Esophagus (tissue), 2 donors: ENCODE measurements at regions not wholly inside any gene's neighbourhood (a gene's known extent, or its start where the extent isn't known, plus 50 kb on each side); places are given as distances from the start of the nearest gene placed in this dataset.
"Not testable (repeated sequence)": the region's sequence is repeated elsewhere in the genome, so short reads cannot be mapped to it uniquely, and the experiment has no call there.

Experiments
- H3K27ac ChIP-seq, 2 donors: one replicate each; pipeline ENCODE4 v1.5.1; 2013; ENCODE audit warnings: low read depth in 2 of 2, mild to moderate bottlenecking in 2 of 2, inconsistent platforms in 1 of 2, low read length in 1 of 2, moderate library complexity in 1 of 2
- H3K27me3 ChIP-seq, 2 donors: one replicate each; pipeline ENCODE4 v1.6.1; 2013; ENCODE audit warnings: low read length in 2 of 2, control low read depth in 1 of 2, mild to moderate bottlenecking in 1 of 2; ENCODE audit not compliant: insufficient read depth in 2 of 2, control insufficient read depth in 1 of 2
- H3K36me3 ChIP-seq, 2 donors: one replicate each; pipeline ENCODE4 v1.6.1; 2013; ENCODE audit warnings: low read length in 1 of 2; ENCODE audit not compliant: control insufficient read depth in 2 of 2, insufficient read depth in 2 of 2
- H3K4me1 ChIP-seq, 2 donors: one replicate each; pipeline ENCODE4 v1.6.1; 2013; ENCODE audit warnings: low read length in 1 of 2; ENCODE audit not compliant: control insufficient read depth in 2 of 2, insufficient read depth in 2 of 2
- H3K4me3 ChIP-seq, 2 donors: one replicate each; pipeline ENCODE4 v1.5.1; 2013; ENCODE audit warnings: low read length in 2 of 2, mild to moderate bottlenecking in 2 of 2, low read depth in 1 of 2, moderate library complexity in 1 of 2
- H3K9me3 ChIP-seq, 2 donors: one replicate each; pipeline ENCODE4 v1.6.1; 2013; ENCODE audit warnings: mild to moderate bottlenecking in 2 of 2, low read depth in 1 of 2, low read length in 1 of 2, moderate library complexity in 1 of 2; ENCODE audit not compliant: control insufficient read depth in 2 of 2, insufficient read depth in 1 of 2
- WGBS, 2 donors: extraction: QIAGEN DNeasy Blood & Tissue Kit; methylation state at CpG; one replicate each; pipeline ENCODE4 v1.1.7; 2013; 5-methylcytosine and 5-hydroxymethylcytosine counted together
- donor health status: healthy with polysubstance abuse.
- donor health status: Bipolar disorder and iron deficiency.

- no peak overlapping the region for H3K4me3 ChIP-seq
- H3K9me3 ChIP-seq = no peaks in the 10 kb centered on the region
- no peaks in the 10 kb centered on the region for H3K4me1 ChIP-seq
- no peaks in the 10 kb centered on the region for H3K27me3 ChIP-seq
- H3K27ac ChIP-seq = no peak overlapping the region
- WGBS, 2 donors = 57 to 71% methylated on average over 3 of the region's 3 CpGs
- no peaks in the 10 kb centered on the region for H3K36me3 ChIP-seq
Measured at GRCh38 chr12:91721023-91721422, 424.6 kb downstream of the BTG1 start.

- Histone ChIP-seq H3K4me1 (no peaks in the 10 kb centered on the region), H3K27ac (no peak overlapping the region), H3K36me3 (no peaks in the 10 kb centered on the region), H3K27me3 (no peaks in the 10 kb centered on the region), H3K4me3 (no peak overlapping the region), H3K9me3 (no peaks in the 10 kb centered on the region)
- 96% methylated on average over 2 of the region's 2 CpGs for WGBS, 2 donors
Measured at GRCh38 chr12:91718326-91718725, 427.3 kb downstream of the BTG1 start.

- 82 to 83% methylated on average over 3 of the region's 3 CpGs for WGBS, 2 donors
- H3K4me3 ChIP-seq = no peak overlapping the region
- no peaks in the 10 kb centered on the region for H3K27me3 ChIP-seq
- no peaks in the 10 kb centered on the region for H3K4me1 ChIP-seq
- H3K9me3 ChIP-seq = no peaks in the 10 kb centered on the region
- H3K27ac ChIP-seq = no peak overlapping the region
- H3K36me3 ChIP-seq = no peaks in the 10 kb centered on the region
Measured at GRCh38 chr12:91717804-91718203, 427.8 kb downstream of the BTG1 start.

DNA sequence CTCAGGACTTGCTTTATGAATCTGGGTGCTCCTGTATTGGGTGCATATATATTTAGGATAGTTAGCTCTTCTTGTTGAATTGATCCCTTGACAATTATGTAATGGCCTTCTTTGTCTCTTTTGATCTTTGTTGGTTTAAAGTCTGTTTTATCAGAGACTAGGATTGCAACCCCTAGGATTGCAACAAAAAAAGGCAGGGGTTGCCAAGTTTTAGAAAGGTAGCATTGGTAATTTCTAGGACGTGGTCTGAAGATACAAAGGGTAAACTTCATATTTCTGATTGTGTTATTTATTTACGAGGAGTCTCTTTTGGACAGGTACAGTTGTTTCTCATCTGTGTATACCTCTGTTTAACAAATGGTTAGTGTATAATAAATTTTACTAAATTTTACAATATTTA is 433.7 kb downstream of the BTG1 start:
- WGBS, 2 donors = 80 to 91% methylated on average over 2 of the region's 2 CpGs
- H3K4me3 ChIP-seq, H3K9me3 ChIP-seq, H3K36me3 ChIP-seq, H3K27me3 ChIP-seq, H3K27ac ChIP-seq, H3K4me1 ChIP-seq: not testable (repeated sequence)

- Histone ChIP-seq H3K27me3 (no peaks in the 10 kb centered on the region), H3K36me3 (no peaks in the 10 kb centered on the region), H3K4me3 (no peak overlapping the region), H3K4me1 (no peaks in the 10 kb centered on the region), H3K9me3 (no peaks in the 10 kb centered on the region), H3K27ac (no peak overlapping the region)
- 43 to 67% methylated on average over 1 of the region's 1 CpG for WGBS, 2 donors
Measured at GRCh38 chr12:91706466-91706865, 439.2 kb downstream of the BTG1 start.

DNA sequence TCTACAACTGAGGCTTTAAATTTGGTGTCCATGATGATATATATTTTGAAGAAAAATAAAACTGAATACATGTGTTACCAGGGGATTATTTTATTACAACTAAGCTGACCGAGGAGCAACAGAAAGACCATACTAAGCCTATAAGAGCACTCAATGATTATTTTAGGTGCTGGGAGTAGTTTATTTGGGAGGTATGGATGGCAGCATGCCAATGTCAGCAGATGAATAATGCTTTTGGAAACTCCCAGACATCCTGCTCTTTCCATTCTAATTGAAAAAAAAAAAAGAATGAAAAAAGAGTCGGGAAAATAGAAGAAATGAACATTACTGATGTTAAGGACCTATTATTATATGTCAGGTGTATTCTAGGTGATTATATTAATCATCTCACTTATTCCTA is 441.2 kb downstream of the BTG1 start:
- Histone ChIP-seq H3K36me3 (no peaks in the 10 kb centered on the region), H3K9me3 (no peaks in the 10 kb centered on the region), H3K27ac (no peak overlapping the region), H3K4me3 (no peak overlapping the region), H3K4me1 (no peaks in the 10 kb centered on the region), H3K27me3 (no peaks in the 10 kb centered on the region)
- 32 to 53% methylated on average over 2 of the region's 2 CpGs for WGBS, 2 donors

DNA sequence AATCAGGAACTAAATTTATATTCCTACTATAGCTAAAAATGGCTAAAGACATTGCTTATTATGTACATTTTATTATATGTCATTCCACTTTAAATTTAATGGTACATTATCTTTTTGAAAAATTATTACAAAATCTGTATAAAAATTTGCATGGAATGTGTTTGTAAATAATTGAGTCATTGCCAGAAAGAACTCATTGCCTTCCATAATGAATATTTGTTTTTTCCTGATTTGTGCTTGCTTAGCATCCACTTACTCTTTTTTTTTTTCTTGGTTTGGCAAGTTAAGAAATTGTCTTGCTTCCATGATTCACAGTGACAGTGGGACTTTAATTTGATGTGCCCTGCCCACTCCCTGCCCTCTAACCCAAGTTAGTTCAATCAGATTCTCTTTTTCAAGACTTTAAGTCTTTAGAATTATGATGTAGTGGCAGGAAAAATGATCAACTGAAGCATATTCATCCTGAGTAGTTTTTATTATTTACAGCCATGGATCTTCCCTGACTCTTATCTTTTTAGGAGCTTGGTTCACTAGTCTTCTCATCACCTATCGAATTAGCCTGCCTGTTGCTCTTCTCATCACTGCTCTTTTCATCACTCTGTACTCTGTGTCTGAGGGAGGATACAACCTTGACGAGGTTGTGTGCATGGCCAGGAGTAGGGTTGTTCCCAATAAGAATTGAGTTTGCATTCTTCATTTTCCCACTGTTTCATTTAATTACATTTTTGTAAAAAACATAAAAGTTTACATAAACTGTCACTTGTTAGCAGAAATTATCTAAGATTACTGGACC is 442.0 kb downstream of the BTG1 start:
- Histone ChIP-seq H3K9me3 (no peaks in the 10 kb centered on the region), H3K4me1 (no peaks in the 10 kb centered on the region), H3K27me3 (no peaks in the 10 kb centered on the region), H3K36me3 (no peaks in the 10 kb centered on the region), H3K27ac (no peak overlapping the region), H3K4me3 (no peak overlapping the region)
- WGBS, 2 donors = 90% methylated on average over 2 of the region's 2 CpGs

GRCh38 chr12:91702843-91703425 is 442.7 kb downstream of the BTG1 start:
- Histone ChIP-seq H3K27ac (no peak overlapping the region), H3K4me1 (no peaks in the 10 kb centered on the region), H3K27me3 (no peaks in the 10 kb centered on the region), H3K9me3 (no peaks in the 10 kb centered on the region), H3K4me3 (no peak overlapping the region), H3K36me3 (no peaks in the 10 kb centered on the region)
- 42 to 51% methylated on average over 3 of the region's 3 CpGs for WGBS, 2 donors

DNA sequence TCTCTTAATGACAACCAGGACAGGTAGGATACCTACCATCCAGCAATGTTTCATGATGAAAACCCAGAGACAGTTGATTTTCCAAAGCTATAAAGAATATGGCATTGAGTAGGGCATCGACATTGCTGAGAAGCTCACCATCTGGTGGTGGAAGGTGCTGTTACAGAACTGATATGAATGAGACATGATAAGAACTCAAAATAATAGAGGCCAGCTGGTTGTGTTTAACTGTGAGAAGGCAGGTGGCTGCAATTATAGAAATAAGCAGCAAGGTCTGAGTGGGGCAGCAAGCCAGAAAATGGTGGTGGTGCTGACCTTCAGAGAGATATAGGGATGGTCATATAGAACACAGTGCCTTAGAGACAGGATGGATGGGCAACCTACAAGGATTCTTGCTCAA is 449.7 kb downstream of the BTG1 start:
- Histone ChIP-seq H3K27ac (no peak overlapping the region), H3K4me1 (no peaks in the 10 kb centered on the region), H3K9me3 (no peaks in the 10 kb centered on the region), H3K4me3 (no peak overlapping the region), H3K27me3 (no peaks in the 10 kb centered on the region), H3K36me3 (no peaks in the 10 kb centered on the region)
- WGBS, 2 donors = 86 to 90% methylated on average over 1 of the region's 1 CpG

GRCh38 chr12:91695406-91695805 is 450.2 kb downstream of the BTG1 start:
- H3K4me1 ChIP-seq, H3K36me3 ChIP-seq, H3K4me3 ChIP-seq, H3K27ac ChIP-seq, H3K9me3 ChIP-seq, H3K27me3 ChIP-seq: not testable (repeated sequence)
- WGBS, 2 donors = 90 to 91% methylated on average over 3 of the region's 3 CpGs
